Astrocyte (in vitro differentiated cells and primary cell): ENCODE measurements at regions not wholly inside any gene's neighbourhood (a gene's known extent, or its start where the extent isn't known, plus 50 kb on each side); places are given as distances from the start of the nearest gene placed in this dataset.

Source experiments
- EZH2 ChIP-seq: IDR thresholded peaks from 2 replicates; pipeline ENCODE4 v1.6.1; 2012; ENCODE audit warnings: mild to moderate bottlenecking, low read length, inconsistent platforms; ENCODE audit not compliant: insufficient read depth
- TF ChIP-seq, protein P1 (sequence below): IDR thresholded peaks from 2 replicates; pipeline ENCODE4 v1.5.1; 2011; ENCODE audit warnings: low read depth, mild to moderate bottlenecking, inconsistent platforms, low read length, moderate library complexity; ENCODE audit not compliant: insufficient read depth

DNA sequence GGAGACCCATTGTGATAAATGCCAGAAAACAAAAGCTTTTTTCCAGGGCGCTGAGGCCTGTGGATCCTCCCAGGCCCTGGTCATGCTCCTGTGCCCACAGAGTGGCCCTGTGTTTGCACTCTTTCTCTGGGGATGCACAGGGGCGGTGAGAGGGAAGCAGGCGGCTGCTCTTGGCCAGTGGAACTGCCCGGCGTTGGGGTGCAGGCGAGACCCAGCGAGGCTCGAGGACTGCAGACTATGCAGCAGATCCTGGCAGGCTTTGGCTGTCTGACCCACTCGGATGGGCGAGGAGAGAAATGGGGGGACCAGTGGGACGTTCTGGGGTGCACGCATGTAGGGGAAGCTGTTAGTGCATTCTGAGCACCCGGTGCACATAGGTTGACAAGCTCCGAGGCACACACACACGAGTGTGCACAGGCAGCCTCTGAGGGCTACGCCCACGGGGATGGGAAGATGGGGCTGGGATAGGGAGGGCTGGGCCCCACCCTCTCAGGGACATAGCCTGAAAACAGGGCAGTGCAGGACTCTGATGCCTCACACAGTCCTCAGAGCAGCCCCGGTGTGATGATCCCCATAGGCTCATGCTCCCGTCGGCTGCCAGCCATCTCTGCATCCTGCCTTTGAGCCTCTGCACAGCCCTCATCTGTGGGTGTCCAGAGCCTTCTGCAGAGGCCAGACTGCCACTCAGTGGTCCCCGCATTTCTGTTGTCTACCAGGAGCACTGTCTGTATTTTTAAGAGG lies 1233.5 kb downstream of the BRD1 start:
- TF ChIP-seq, protein P1, sequence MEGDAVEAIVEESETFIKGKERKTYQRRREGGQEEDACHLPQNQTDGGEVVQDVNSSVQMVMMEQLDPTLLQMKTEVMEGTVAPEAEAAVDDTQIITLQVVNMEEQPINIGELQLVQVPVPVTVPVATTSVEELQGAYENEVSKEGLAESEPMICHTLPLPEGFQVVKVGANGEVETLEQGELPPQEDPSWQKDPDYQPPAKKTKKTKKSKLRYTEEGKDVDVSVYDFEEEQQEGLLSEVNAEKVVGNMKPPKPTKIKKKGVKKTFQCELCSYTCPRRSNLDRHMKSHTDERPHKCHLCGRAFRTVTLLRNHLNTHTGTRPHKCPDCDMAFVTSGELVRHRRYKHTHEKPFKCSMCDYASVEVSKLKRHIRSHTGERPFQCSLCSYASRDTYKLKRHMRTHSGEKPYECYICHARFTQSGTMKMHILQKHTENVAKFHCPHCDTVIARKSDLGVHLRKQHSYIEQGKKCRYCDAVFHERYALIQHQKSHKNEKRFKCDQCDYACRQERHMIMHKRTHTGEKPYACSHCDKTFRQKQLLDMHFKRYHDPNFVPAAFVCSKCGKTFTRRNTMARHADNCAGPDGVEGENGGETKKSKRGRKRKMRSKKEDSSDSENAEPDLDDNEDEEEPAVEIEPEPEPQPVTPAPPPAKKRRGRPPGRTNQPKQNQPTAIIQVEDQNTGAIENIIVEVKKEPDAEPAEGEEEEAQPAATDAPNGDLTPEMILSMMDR, result no peak
- TF ChIP-seq EZH2, result no peak
